K562 (cell line): ENCODE measurements at regions not wholly inside any gene's neighbourhood (a gene's known extent, or its start where the extent isn't known, plus 50 kb on each side); places are given as distances from the start of the nearest gene placed in this dataset.

Experiments
- ATAC-seq: fragments of 200-7000 bp; cut with Tn5 transposase; 3 replicates; pipeline ENCODE4 v1.9.1; 2020; ENCODE audit warnings: moderate library complexity
- BruUV-seq: library from RNA; stranded (reverse); fragments of 400-500 nt; replicated peaks from 2 replicates; lab custom pipeline; 2021; lab: Mats Ljungman, UMichigan
- CTCF ChIA-PET: fragments of 300-600 bp; formaldehyde crosslinking; extraction: SDS; loops from one replicate; lab custom pipeline; 2021; ENCODE audit warnings: low intra/inter-chr PET ratio; lab: Yijun Ruan, JAX
- POLR2A ChIA-PET: fragments of 300-600, 350-650 bp; sonication (Branson Sonifier 250); formaldehyde crosslinking; extraction: SDS; loops from one replicate; lab custom pipeline; 2021; ENCODE audit warnings: antibody characterized with exemption, inconsistent platforms; lab: Yijun Ruan, JAX
- DNase-seq, 4 experiments: peaks; one replicate each; pipeline versions ENCODE4 v3.0.0 to v3.0.0-alpha.2; 2011 to 2018; ENCODE audit warnings: low spot score in 3 of 4, mixed read lengths in 3 of 4; ENCODE audit errors: extremely low read depth in 1 of 4
- FAIRE-seq: peaks from 2 replicates; lab custom pipeline; 2011; peaks lifted over from hg19 to GRCh38; lab: Jason Lieb, UNC
- H2AFZ ChIP-seq: 2 replicates; pipeline ENCODE4 v1.6.0; 2011; ENCODE audit warnings: low read depth, low read length, control low read depth, inconsistent platforms
- H3K27ac ChIP-seq: fragments of 200-600 bp; 3 replicates; pipeline ENCODE4 v1.8.0; 2011; ENCODE audit warnings: low read depth, mild to moderate bottlenecking, control low read depth, inconsistent platforms, low read length, moderate library complexity, mixed read lengths; ENCODE audit errors: extremely low read depth
- H3K27me3 ChIP-seq, 2 experiments: fragments of 300-600 bp in 1 of 2; 2 replicates in 1 of 2; 3 replicates in 1 of 2; pipeline versions ENCODE4 v1.6.0 to v1.8.0; 2011; ENCODE audit warnings: inconsistent platforms in 2 of 2, low read length in 2 of 2, mild to moderate bottlenecking in 1 of 2, mixed read lengths in 1 of 2, moderate library complexity in 1 of 2; ENCODE audit not compliant: control insufficient read depth in 2 of 2, insufficient read depth in 2 of 2
- H3K36me3 ChIP-seq: fragments of 300-600 bp; 3 replicates; pipeline ENCODE4 v1.8.0; 2011; ENCODE audit warnings: mild to moderate bottlenecking, low read length, inconsistent platforms; ENCODE audit not compliant: control insufficient read depth, insufficient read depth
- H3K4me1 ChIP-seq, 2 experiments: fragments of 200-600 bp in 1 of 2; replicated peaks in 1 of 2; 2 replicates in 1 of 2; 3 replicates in 1 of 2; pipeline versions ENCODE4 v1.5.1 to v1.8.0; 2011; ENCODE audit warnings: inconsistent platforms in 2 of 2, low read length in 2 of 2, mild to moderate bottlenecking in 1 of 2, mixed read lengths in 1 of 2, moderate library complexity in 1 of 2; ENCODE audit not compliant: control insufficient read depth in 2 of 2, insufficient read depth in 2 of 2
- H3K4me2 ChIP-seq: 2 replicates; pipeline ENCODE4 v1.6.1; 2011; ENCODE audit warnings: low read length, control low read depth, inconsistent platforms, mixed read lengths; ENCODE audit not compliant: insufficient read depth
- H3K4me3 ChIP-seq: fragments of 200-600 bp; sonication (generic), shearing (Covaris generic); 2 replicates; pipeline ENCODE4 v1.5.1; 2016; ENCODE audit warnings: control low read depth, inconsistent platforms
- H3K79me2 ChIP-seq: fragments of 200-600 bp; 3 replicates; pipeline ENCODE4 v1.8.0; 2011; ENCODE audit warnings: low read length, inconsistent platforms; ENCODE audit not compliant: control insufficient read depth, insufficient read depth
- H3K9ac ChIP-seq, 2 experiments: 2 replicates each; pipeline versions ENCODE4 v1.6.0 to v1.6.1; 2011; ENCODE audit warnings: low read depth in 2 of 2, low read length in 2 of 2, control low read depth in 1 of 2, inconsistent platforms in 1 of 2, mild to moderate bottlenecking in 1 of 2, mixed read lengths in 1 of 2; ENCODE audit not compliant: insufficient read depth in 1 of 2
- H3K9me1 ChIP-seq: one replicate; pipeline ENCODE4 v1.6.0; 2011; ENCODE audit warnings: inconsistent platforms, mild to moderate bottlenecking, low read length, moderate library complexity; ENCODE audit not compliant: control insufficient read depth, insufficient read depth
- H3K9me3 ChIP-seq: replicated peaks from 2 replicates; pipeline ENCODE4 v1.5.1; 2011; ENCODE audit warnings: low read depth, low read length, inconsistent platforms; ENCODE audit not compliant: control insufficient read depth, insufficient read depth
- H4K20me1 ChIP-seq: replicated peaks from 2 replicates; pipeline ENCODE4 v1.6.1; 2011; ENCODE audit warnings: low read length, inconsistent platforms, mixed read lengths; ENCODE audit not compliant: control insufficient read depth, insufficient read depth
- PCBP1 ChIP-seq: fragments of 200-400 bp; formaldehyde crosslinking; IDR thresholded peaks from 2 replicates; pipeline ENCODE4 v1.6.1; 2018; ENCODE audit warnings: mild to moderate bottlenecking, low read depth, low read length; ENCODE audit not compliant: poor library complexity, severe bottlenecking
- SIN3B ChIP-seq: fragments of 450-650 bp; IDR thresholded peaks from 2 replicates; pipeline ENCODE4 v1.6.1; 2017; ENCODE audit warnings: low read depth, mild to moderate bottlenecking, moderate library complexity
- WGBS: fragments of 100-300 bp; shearing (Covaris generic); methylation state at CpG from one replicate; pipeline ENCODE4 v1.1.6; 2016; ENCODE audit warnings: low coverage, mixed read lengths; ENCODE audit not compliant: insufficient coverage; ENCODE audit errors: missing lambda C conversion rate; 5-methylcytosine and 5-hydroxymethylcytosine counted together
- in situ Hi-C: fragments of 300-500 bp; cut with MboI; formaldehyde crosslinking; loops from 4 replicates; pipeline ENCODE4 v1.15.0; 2018; ENCODE audit warnings: inconsistent platforms, mixed read lengths
- intact Hi-C: fragments of 100-400 bp; cut with micrococcal nuclease; formaldehyde crosslinking; loops from 2 replicates; pipeline ENCODE4 v1.14.2; 2022
- TF ChIP-seq, protein P1 (sequence below): fragments of 450-650 bp; formaldehyde crosslinking; IDR thresholded peaks from 2 replicates; pipeline ENCODE4 v1.4.0; 2022; ENCODE audit warnings: missing genetic modification characterization

DNA sequence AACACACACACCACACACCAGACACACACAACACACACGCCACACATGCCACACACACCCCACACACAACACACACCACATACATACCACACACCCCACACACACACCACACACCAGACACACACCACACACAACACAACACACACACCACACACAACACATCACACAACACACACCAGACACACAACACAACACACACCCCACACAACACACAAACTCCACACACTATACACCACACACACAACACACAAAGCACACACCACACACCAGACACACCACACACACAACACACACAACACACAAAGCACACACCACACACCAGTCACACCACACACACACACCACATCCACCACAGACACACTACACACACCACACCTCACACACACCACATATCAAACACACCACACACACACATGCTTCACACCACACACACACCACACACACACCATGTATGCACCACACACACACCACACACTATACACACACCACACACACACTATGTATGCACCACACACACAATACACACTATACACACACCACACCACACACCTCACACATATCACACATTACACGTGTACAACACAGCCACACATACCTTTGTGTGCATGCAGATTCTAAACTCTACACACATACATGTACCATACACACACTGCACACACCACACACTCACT lies 72.2 kb downstream of the TMEM18 start:
- Histone ChIP-seq H2AFZ (no peak overlapping the region), H3K27ac (no peak overlapping the region), H3K79me2 (no peaks in the 10 kb centered on the region), H3K4me3 (no peak overlapping the region), H4K20me1 (no peaks in the 10 kb centered on the region), H3K4me2 (0 out of 2 replicates have a peak overlapping the region, but pooled peaks have one; percentile 4), H3K9me1 (no peaks in the 10 kb centered on the region), H3K36me3 (no peaks in the 10 kb centered on the region), H3K27me3 (peaks cover 16 to 69% of the 10 kb centered on the region in 2 experiments; a peak in 4 of 5 replicates), H3K4me1 (peaks cover 0 to 4% of the 10 kb centered on the region in 2 experiments; a peak in 1 of 5 replicates), H3K9ac (no peak overlapping the region), H3K9me3 (no peaks in the 10 kb centered on the region)
- ChIA-PET POLR2A (no interaction called here), CTCF (no interaction called here)
- intact Hi-C loops: no loop called here
- no peak for DNase-seq
- peak; percentile 75 for FAIRE-seq
- no TSS peak for BruUV-seq
- in situ Hi-C loops: no loop called here
- WGBS: 0% methylated on average over 2 of the region's 2 CpGs
- ATAC-seq: no peak
- TF ChIP-seq PCBP1 (no peak), SIN3B (no peak)
- TF ChIP-seq, protein P1, sequence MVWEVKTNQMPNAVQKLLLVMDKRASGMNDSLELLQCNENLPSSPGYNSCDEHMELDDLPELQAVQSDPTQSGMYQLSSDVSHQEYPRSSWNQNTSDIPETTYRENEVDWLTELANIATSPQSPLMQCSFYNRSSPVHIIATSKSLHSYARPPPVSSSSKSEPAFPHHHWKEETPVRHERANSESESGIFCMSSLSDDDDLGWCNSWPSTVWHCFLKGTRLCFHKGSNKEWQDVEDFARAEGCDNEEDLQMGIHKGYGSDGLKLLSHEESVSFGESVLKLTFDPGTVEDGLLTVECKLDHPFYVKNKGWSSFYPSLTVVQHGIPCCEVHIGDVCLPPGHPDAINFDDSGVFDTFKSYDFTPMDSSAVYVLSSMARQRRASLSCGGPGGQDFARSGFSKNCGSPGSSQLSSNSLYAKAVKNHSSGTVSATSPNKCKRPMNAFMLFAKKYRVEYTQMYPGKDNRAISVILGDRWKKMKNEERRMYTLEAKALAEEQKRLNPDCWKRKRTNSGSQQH (CRISPR knock-in tag): 0 out of 2 replicates have a peak, but pooled peaks have one; percentile 26
